ENCODE measurements at regions not wholly inside any gene's neighbourhood (a gene's known extent, or its start where the extent isn't known, plus 50 kb on each side); places are given as distances from the start of the nearest gene placed in this dataset.
A peak's percentile ranks its signal among the peaks of the same experiment; 100 is the strongest.

GRCh38 chr9:89730715-89731114 lies 125.9 kb downstream of the GADD45G start:
- no peak overlapping the region for H2BK120ac ChIP-seq (replicated peaks; ENCODE audit: low read depth, low read length)
- no peak overlapping the region for H3K27ac ChIP-seq (ENCODE audit: low read depth, low read length)
- CTCF ChIA-PET (ENCODE audit: partially characterized antibody): interaction anchor here (0.9 to 1.7 kb wide), 10 partner anchors 9 to 189 kb away, joined by 3 to 5 read pairs (median 4); no protein-coding TSS in a partner anchor
- H2BK5ac ChIP-seq (ENCODE audit: low read depth, low read length): no peak overlapping the region
- no peak overlapping the region for H2AK5ac ChIP-seq (ENCODE audit: low read depth, low read length)
- 88% methylated on average over 17 of the region's 17 CpGs; no CpG with 5 or more reads in 1 of the 2 experiments for WGBS, 2 experiments (ENCODE audit: extremely low coverage in 1 of 2, insufficient coverage in 1 of 2, insufficient read length in 1 of 2, insufficient replicate concordance in 2 of 2, low coverage in 1 of 2, low lambda C conversion rate in 2 of 2, missing lambda C conversion rate in 1 of 2)
- H2AFZ ChIP-seq (ENCODE audit: low read length): no peak overlapping the region
- no peak overlapping the region for H3K4me2 ChIP-seq (ENCODE audit: insufficient read depth in 1 of 2, low read depth in 2 of 2, low read length in 2 of 2)
- H3K4me1 ChIP-seq (replicated peaks in 1 of 4; ENCODE audit: control insufficient read depth in 3 of 4, insufficient read depth in 4 of 4, low read length in 3 of 4): no peaks in the 10 kb centered on the region; a peak in 1 of 7 replicates
- no peak overlapping the region for H4K5ac ChIP-seq (ENCODE audit: insufficient read length, low read depth, low read length)
- no peak overlapping the region for H3K9ac ChIP-seq (replicated peaks in 1 of 4; ENCODE audit: extremely low read depth in 1 of 4, low read depth in 3 of 4, low read length in 3 of 4)
- no peak for DNase-seq (ENCODE audit: low read depth in 1 of 2, low spot score in 2 of 2)
- no peak overlapping the region for H3K56ac ChIP-seq (replicated peaks; ENCODE audit: insufficient read length, low read depth, low read length)
- no peak overlapping the region for H3K23ac ChIP-seq (ENCODE audit: insufficient read length)
- peak overlapping the region; percentile 77; the same call in 1 of the 2 replicates for H2BK15ac ChIP-seq (ENCODE audit: low read length)
- peaks cover 3% of the 10 kb centered on the region for H3K79me1 ChIP-seq (ENCODE audit: low read depth, low read length)
- H3K9me3 ChIP-seq (ENCODE audit: insufficient read depth in 2 of 2, low read depth in 1 of 2, low read length in 1 of 2): no peaks in the 10 kb centered on the region
- no peak overlapping the region for H3K14ac ChIP-seq (ENCODE audit: insufficient read length)
- peaks cover 0 to 7% of the 10 kb centered on the region in 2 experiments for H4K20me1 ChIP-seq (replicated peaks in 1 of 2; ENCODE audit: control insufficient read depth in 1 of 2, insufficient read depth in 2 of 2, low read length in 2 of 2)
- no peak overlapping the region for H2BK20ac ChIP-seq (ENCODE audit: low read length)
- FAIRE-seq: no peak
- H3K23me2 ChIP-seq (ENCODE audit: low read depth, low read length): peaks cover 8% of the 10 kb centered on the region; the same call in 1 of the 2 replicates
- 0 out of 7 replicates have a peak, but pooled peaks cover 0 to 3% (median 0%) of the 10 kb centered on the region in 4 experiments for H3K27me3 ChIP-seq (replicated peaks in 1 of 4; ENCODE audit: control insufficient read depth in 3 of 4, extremely low read depth in 1 of 4, insufficient read depth in 3 of 4, low read length in 3 of 4)
- H2BK12ac ChIP-seq (ENCODE audit: low read depth, low read length): no peak overlapping the region
- no peak overlapping the region for H4K91ac ChIP-seq (replicated peaks; ENCODE audit: insufficient read length, low read length)
- no peak overlapping the region for H4K8ac ChIP-seq (ENCODE audit: extremely low read depth, insufficient read depth, low read length)
- H3K36me3 ChIP-seq (ENCODE audit: control insufficient read depth in 2 of 4, insufficient read depth in 4 of 4, low read length in 3 of 4): no peaks in the 10 kb centered on the region; a peak in 1 of 8 replicates
- H3K18ac ChIP-seq (ENCODE audit: extremely low read depth, low read length): no peak overlapping the region
- no peak overlapping the region for H3K4ac ChIP-seq (replicated peaks; ENCODE audit: insufficient read length, low read depth, low read length)
- H3K4me3 ChIP-seq (ENCODE audit: extremely low read depth in 1 of 4, insufficient read depth in 2 of 4, low read depth in 3 of 4, low read length in 4 of 4): no peak overlapping the region
- no peaks in the 10 kb centered on the region for H3K79me2 ChIP-seq (ENCODE audit: control insufficient read depth in 1 of 2, insufficient read depth in 2 of 2, low read length in 2 of 2)
- POLR2A ChIA-PET (ENCODE audit: partially characterized antibody): interaction anchor here (1.0 kb wide), 1 partner anchor 127 kb away, joined by 3 read pairs; no protein-coding TSS in a partner anchor
- TF ChIP-seq BRCA1 (IDR thresholded peaks at IDR 0.05; ENCODE audit: low read depth, low read length) (no peak), E2F6 (IDR thresholded peaks at IDR 0.05) (0 out of 2 replicates have a peak, but pooled peaks have one; percentile 15), FOSL1 (IDR thresholded peaks at IDR 0.05; ENCODE audit: insufficient read depth, low read depth, low read length) (no peak), ZNF274 (IDR thresholded peaks at IDR 0.05; ENCODE audit: borderline replicate concordance, extremely low read depth, low read length) (no peak), RXRA (IDR thresholded peaks at IDR 0.05; ENCODE audit: insufficient read depth, low read depth, low read length) (no peak), CBX5 (IDR thresholded peaks at IDR 0.05; ENCODE audit: low read depth, low read length) (no peak), HDAC6 (IDR thresholded peaks at IDR 0.05; ENCODE audit: low read depth, low read length) (no peak), KDM5A (IDR thresholded peaks at IDR 0.05; ENCODE audit: low read length) (no peak), KDM1A (IDR thresholded peaks at IDR 0.05; ENCODE audit: borderline replicate concordance, low read length) (no peak), SRF (IDR thresholded peaks at IDR 0.05; ENCODE audit: low read depth, low read length) (no peak), RAD21 (IDR thresholded peaks at IDR 0.05 in 1 of 2, conservative IDR thresholded peaks at IDR 0.05 in 1 of 2; ENCODE audit: low read depth in 2 of 2, low read length in 2 of 2) (peak; percentile 29 to 47; a peak in 3 of 4 replicates), TAF7 (optimal IDR thresholded peaks at IDR 0.05; ENCODE audit: borderline replicate concordance, low read depth, low read length) (no peak)

Data from H1 (cell line).